GM18909 (cell line): ENCODE measurements at regions not wholly inside any gene's neighbourhood (a gene's known extent, or its start where the extent isn't known, plus 50 kb on each side); places are given as distances from the start of the nearest gene placed in this dataset.
"Not testable (repeated sequence)": the region's sequence is repeated elsewhere in the genome, so short reads cannot be mapped to it uniquely, and the experiment has no call there.

Source experiments
- ATAC-seq: cut with Tn5 transposase; IDR thresholded peaks from one replicate; pipeline ENCODE4 v1.9.1; 2021; ENCODE audit warnings: mild to moderate bottlenecking; ENCODE audit not compliant: unreplicated experiment, poor library complexity

DNA sequence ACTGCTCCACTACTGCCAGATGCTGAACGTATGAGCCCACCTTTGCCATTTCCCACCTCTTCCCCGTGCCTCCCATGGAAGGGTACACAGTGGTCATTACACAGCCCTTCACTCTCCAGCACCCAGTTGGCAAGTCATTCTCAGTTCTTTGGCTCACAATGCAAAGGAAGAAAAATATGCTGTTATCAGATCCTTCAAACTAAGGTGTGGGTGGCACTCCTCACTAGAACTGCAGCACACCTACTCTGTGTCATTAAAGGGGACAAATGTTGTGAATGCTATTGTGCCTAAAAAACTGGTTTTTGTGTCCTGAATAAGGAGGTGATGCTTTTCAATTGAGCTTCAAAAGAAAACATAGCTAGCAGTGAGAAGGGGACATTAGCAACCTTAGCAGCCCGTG is 183.1 kb upstream of the SNX2 start:
- no peak for ATAC-seq

DNA sequence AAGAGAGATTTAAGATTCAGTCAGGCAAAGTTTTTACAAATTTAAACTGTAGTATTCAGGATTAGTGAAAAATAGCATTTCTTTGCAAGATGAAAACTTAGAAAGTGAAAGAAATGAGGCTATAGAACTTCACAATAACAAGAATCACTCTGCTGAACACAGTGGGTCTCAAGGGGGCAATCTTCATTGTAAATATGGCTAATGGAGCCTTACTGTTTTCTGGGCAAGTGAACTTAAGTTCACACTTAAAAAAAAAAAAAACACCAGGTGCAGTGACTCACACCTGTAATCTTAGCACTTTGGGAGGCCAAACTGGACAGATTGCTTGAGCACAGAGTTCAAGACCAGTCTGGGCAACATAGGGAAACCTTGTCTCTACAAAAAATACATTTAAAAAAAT is 175.9 kb upstream of the SNX2 start:
- no peak for ATAC-seq

DNA sequence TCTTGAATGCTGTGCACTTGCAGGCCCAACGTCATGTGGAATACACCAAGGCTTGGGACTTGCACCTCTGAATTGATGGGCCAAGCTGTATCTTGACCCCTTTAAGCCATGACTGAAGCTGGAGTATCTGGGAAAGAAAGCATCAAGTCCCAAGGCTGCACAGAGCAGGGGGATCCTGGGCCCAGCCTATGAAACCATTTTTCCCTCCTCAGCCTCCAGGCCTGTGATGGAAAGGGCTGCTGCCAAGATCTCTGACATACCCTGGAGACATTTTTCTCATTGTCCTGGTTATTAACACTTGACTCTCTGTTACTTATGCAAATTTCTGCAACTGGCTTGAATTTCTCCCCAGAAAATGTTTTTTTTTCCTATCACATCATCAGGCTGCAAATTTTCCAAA is 174.0 kb upstream of the SNX2 start:
- ATAC-seq = no peak

GRCh38 chr5:122602700-122603099 is 172.2 kb upstream of the SNX2 start:
- ATAC-seq = no peak

DNA sequence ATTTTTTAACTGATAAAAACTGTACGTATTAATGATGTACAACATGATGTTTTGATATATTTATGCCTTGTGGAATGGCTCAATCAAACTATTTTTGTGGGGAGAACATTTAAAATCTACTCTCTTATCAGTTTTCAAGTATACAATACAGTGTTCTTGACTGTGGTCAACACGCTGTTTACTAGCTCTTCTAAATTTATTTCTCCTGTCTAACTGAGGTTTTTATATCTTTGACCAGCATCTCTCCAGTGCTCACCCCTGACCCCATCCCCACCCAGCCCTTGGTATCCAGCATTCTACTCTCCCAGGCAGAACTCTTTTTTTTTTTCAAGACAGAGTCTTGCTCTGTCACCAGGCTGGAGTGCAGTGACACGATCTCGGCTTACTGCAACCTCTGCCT is 169.6 kb upstream of the SNX2 start:
- no peak for ATAC-seq

DNA sequence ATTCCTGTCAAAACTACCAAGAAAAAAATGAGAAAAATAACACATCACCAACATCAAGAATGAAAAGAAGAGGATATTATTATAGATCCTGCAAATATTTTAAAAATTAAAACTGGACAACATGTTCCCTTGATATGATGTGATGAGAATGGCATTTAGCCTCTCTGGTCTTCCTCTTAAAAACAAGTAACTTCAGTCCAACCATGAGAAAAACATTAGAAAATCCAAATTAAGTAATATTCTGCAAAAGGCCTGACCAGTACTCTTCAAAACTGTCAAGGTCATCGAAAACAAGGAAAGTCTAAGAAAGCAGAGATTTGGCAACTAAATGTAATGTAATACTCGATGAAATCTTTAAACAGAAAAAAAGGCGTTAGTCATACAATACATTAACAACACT is 167.1 kb upstream of the SNX2 start:
- ATAC-seq = no peak

- ATAC-seq = no peak
Observed at GRCh38 chr5:122608222-122608621, 166.7 kb upstream of the SNX2 start.

DNA sequence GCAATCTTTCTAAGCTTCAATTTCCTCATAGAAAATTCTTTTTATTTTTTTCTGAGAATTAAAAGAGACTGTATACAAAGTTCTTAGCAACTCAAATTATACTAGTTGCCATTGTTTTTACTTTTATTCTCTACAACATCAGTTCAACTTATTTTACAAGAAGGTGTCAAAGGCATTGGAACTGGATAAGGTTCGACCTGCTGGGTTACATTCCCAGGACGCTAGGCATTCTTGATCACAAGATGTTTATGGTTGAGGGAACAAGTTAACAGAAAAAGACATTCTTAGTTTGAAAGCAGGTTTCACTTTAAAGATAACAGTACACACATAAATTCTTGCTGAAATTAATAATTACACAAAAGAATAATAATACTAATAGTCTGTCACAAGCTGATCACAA is 163.5 kb upstream of the SNX2 start:
- ATAC-seq = no peak

DNA sequence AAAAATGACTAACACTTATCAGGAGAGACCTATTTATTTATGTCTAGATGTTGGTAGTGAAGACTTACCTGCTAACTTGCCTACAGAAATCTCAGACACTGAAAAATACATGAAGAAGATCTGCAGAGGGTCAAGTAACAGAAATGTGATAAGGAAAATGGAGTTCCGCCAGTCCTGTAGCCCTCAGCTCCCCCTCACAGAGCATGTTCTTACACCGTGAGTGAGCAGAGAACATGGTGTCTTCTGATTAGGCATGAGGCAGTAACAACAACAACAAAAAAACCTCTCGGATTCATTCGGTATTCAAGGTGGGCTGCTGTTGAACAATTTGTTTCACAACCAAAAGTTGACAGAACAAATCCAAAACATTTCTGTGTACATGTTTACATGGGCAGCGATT is 162.0 kb upstream of the SNX2 start:
- no peak for ATAC-seq

- ATAC-seq = no peak
Observed at GRCh38 chr5:122615146-122615545, 159.7 kb upstream of the SNX2 start.

GRCh38 chr5:122615832-122616231 is 159.0 kb upstream of the SNX2 start:
- no peak for ATAC-seq

GRCh38 chr5:122618046-122618445 is 156.8 kb upstream of the SNX2 start:
- not testable (repeated sequence) for ATAC-seq

- ATAC-seq = not testable (repeated sequence)
Observed at GRCh38 chr5:122620768-122621167, 154.1 kb upstream of the SNX2 start.

GRCh38 chr5:122628714-122629113 is 146.2 kb upstream of the SNX2 start:
- not testable (repeated sequence) for ATAC-seq

DNA sequence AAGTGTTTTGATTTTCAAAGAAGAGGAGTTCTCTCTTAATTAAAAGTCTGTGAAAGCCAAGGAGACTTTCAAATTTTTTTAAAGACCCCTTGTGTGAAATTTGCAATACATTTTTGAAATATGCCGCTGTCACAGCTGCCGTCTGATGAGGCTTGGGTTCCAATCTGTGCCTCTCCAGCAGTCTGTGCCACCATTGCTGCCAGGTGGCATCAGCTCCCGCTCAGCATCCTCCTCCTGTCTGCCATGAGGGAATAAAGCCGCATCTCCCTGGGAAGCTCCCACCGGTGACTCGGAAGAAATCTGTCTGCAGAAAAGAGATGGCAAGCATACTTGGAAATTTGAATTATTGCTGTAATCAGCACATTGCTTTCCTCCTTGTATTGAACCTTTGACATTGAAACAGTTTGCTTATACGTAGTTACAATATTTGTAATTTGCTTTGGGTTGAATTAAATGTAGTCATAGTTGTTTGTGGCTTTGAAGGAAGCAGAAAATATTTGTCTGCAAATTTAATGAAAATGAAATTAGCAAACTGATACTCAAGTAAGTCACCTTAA is 145.7 kb upstream of the SNX2 start:
- no peak for ATAC-seq

GRCh38 chr5:122638581-122638980 is 136.3 kb upstream of the SNX2 start:
- no peak for ATAC-seq

GRCh38 chr5:122639033-122639432 is 135.8 kb upstream of the SNX2 start:
- ATAC-seq = no peak

GRCh38 chr5:122639864-122640263 is 135.0 kb upstream of the SNX2 start:
- ATAC-seq = no peak

DNA sequence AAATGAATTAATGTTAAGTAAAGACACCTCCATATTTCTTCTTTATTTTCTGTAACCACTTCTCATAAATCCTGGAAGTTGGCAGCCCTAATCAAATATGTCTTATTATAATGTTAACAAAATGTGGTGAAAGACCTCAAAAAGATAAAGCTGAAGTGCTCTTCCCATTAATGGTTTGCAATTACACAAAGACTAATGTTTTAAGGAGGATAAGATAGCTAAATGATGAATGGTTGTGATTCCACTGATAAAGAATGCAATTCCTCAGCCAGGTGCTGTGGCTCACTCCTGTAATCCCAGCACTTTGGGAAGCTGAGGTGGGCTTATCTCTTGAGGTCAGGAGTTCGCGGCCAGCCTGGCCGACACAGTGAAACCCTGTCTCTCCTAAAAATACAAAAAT is 125.8 kb upstream of the SNX2 start:
- no peak for ATAC-seq

GRCh38 chr5:122653087-122654017 is 121.5 kb upstream of the SNX2 start:
- no peak for ATAC-seq

GRCh38 chr5:122656160-122656559 is 118.7 kb upstream of the SNX2 start:
- no peak for ATAC-seq

- no peak for ATAC-seq
Observed at GRCh38 chr5:122656577-122656976, 118.3 kb upstream of the SNX2 start.
